GM19452 (cell line): ENCODE measurements at regions not wholly inside any gene's neighbourhood (a gene's known extent, or its start where the extent isn't known, plus 50 kb on each side); places are given as distances from the start of the nearest gene placed in this dataset.
"Not testable (repeated sequence)": the region's sequence is repeated elsewhere in the genome, so short reads cannot be mapped to it uniquely, and the experiment has no call there.

Experiments used
- ATAC-seq: cut with Tn5 transposase; IDR thresholded peaks from one replicate; pipeline ENCODE4 v1.9.1; 2021; ENCODE audit not compliant: unreplicated experiment

DNA sequence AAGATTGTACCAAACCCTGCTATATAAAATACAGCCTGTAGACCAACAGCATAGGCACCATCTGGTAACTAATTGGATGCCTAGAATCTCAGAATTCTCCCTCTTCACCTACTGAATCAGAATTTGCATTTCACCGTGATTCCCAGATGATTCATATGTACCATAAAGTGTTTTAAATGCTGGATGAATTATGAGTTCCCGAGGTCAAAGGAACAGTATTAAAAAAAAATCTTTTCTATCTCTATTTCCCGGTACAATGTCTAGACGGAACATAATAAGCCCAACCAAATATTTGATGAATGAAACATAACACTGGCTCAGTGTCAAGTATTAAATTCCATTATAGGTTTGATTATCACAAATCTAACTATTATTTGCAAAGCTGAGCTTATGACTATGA, 280.0 kb downstream of the ANKRD50 start:
- no peak for ATAC-seq

DNA sequence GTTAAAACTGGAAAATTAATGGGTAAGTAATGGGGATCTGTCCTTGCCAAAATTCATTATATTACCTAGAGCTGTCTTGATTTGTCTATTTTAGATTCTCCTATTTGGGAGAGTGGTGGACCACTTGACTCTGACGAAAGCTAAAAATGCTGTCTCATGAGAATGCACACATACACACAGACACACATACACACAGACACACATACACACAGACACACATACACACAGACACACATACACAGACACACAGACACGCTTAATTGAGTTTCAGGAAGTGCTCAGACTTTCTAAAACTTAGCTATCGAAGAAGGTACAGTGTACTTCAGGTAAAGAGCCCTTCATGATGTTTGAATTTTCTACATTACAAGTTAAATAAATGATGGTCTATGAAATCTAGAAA, 279.5 kb downstream of the ANKRD50 start:
- no peak for ATAC-seq

DNA sequence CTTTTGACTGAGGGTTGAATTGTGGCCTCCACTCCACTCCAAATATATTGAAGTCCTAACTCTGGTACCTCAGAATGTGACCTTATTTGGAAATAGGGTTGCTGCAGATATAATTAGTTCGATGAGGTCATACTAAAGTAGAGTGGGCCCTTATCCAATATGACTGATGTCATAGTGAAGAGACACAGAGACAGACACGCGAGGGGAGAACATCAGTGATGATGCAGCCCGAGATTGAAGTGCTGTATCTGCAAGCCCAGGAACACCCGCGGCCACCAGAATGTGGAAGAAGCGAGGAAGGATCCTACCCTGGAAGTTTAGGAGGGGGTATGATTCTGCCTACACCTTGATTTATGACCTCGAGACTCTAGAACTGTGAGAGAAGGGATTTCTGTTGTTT, 279.0 kb downstream of the ANKRD50 start:
- no peak for ATAC-seq

DNA sequence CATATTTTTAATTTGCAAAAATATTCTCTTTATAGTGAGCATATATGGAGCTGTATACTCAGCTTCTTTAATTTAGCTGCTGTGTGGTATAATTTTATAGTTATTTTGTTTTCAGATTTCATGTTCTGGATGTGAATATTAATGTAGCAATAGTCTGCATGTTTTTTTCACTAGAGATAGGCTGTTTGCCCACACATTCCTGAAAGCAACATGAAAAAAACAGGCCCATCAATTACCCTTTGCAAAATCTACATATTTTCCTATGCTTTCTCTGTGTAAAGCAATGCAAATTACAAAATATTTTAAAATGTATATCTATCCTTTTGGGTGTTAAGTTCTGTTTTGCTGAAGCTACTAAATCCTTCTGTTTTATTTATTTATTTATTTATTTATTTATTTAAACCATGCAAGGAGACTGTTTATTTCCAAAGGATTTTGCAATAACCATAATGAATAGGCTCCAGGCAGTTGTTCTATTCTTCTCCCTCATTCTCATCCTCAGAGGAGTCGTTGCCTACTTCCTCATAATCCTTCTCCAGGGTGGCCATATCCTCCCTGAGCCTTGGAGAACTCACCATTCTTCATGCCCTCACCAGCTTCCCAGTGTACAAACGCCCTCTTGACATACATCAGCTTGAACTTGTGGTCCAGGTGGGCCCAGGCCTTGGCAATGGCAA, 277.1 kb downstream of the ANKRD50 start:
- no peak for ATAC-seq

DNA sequence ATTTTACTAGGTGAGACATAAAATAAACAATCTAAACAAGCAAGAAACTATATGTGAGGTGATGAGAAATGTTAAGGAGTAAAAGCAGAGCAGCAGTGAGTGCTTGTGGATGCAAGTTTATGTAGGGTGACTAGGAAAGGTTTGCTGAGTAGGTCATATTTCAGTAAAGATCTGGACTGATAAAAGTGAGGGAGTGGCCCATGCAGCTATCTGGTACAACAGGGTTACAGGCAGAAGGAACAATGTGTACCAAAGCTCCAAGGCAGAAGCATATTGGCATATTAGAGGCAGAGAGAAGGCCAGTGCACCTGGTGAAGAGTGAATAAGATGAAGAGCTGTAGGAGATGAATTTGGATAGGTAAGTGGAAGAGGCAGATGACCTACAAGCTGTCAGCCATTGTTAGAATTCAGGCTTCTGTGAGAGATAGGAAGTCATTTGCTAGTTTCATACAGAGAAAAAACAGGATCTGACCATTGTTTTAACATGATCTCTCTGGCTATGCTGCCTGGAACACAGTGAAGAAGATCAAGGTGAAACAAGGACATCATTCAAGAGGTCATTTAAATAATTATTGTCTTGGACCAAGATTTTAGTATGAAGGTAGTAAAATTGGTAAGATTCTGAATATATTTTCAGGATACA, 274.6 kb downstream of the ANKRD50 start:
- no peak for ATAC-seq

DNA sequence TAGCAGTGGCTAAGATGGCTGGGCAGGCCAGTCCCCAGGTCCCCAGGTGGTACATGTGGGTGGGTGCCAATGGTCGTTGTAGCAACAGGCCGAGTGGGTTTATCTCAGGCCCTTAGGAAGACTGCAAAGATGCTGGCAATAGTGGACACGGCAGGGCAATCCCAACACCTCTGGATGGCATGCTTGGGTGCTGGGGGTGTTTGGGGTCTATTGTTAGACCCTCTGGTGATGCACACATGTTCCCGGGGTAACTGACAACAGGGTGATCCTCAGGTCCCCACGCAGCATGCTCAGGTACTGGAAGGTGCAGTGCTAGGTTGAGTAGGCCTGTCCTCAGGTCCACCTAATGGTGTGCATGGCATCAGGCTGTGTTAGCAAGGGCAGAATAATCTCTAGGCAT, 267.5 kb downstream of the ANKRD50 start:
- no peak for ATAC-seq

DNA sequence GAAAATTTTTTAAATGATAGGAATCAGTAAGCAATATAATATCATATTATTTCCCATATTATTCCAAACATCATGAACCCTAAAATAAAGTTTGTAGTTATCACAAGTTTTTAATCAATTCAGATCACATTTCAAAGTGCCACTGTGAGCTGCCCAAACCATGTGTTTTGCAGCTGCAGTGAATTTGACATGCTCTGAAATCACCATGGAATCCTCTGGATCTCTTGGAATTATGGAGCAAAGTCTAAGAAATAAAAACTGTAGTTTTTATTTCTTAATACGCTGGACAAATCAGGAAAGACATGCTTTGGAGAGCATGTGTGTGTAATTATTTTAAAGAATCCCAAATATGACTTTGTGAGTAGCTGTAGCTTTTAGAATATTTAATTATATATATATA, 262.7 kb downstream of the ANKRD50 start:
- ATAC-seq, result no peak

DNA sequence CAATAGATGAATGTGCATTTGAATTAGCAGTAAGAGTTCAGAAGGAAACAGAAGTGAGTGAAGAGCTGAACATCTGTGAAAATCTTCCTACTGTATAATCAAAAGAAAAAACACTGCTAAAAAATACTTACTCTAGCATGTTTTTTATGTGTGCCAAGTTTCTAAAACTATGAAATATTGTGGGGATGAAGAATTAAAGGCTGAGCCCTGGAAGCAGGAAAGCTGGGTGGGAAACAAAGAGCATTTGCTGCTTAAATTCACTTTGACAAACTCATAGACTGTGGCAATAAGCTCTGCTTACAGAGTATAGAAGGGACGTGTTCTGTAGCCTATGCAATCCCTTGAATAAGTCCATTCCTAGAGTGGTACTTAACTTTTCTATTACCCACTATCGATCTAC, 261.7 kb downstream of the ANKRD50 start:
- ATAC-seq, result no peak

DNA sequence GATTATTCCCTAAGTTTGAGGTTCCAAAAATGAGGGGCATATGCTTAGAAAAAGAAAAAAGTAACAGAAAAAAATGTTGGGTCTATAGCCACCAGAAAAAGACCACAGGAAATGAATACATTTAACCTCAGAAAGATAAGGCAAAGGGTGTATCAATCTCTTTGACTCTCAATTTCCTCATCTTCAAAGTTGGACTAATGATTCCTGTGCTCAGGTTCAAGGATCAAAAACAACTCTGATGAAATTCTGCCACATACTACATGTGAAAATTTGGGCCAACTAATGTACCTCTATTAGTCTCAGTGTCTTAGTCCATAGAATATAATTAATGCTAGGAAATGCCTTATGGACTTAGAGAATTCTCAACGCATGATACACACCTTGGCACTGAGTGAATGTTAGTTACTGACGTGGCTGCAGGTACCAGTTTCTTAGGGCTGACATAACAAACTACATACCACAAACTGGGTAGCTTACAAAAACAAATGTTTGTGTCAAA, 257.7 kb downstream of the ANKRD50 start:
- no peak for ATAC-seq

DNA sequence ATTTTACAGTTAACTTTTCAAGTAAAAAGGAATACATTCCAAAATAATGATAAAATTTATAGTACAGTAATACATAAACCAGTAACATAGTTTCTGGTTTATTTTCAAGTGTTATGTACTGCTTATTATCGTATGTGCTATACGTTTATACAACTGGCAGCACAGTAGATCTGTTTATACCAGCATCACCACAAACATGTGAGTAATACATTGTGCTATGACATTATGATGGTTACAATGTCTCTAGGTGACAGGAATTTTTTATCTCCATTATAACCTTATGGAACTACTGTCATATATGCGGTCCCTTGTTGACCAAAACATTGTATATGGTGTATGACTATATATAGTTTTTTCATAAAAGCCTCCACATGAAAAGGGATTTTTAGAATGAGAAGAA, 256.9 kb downstream of the ANKRD50 start:
- no peak for ATAC-seq

DNA sequence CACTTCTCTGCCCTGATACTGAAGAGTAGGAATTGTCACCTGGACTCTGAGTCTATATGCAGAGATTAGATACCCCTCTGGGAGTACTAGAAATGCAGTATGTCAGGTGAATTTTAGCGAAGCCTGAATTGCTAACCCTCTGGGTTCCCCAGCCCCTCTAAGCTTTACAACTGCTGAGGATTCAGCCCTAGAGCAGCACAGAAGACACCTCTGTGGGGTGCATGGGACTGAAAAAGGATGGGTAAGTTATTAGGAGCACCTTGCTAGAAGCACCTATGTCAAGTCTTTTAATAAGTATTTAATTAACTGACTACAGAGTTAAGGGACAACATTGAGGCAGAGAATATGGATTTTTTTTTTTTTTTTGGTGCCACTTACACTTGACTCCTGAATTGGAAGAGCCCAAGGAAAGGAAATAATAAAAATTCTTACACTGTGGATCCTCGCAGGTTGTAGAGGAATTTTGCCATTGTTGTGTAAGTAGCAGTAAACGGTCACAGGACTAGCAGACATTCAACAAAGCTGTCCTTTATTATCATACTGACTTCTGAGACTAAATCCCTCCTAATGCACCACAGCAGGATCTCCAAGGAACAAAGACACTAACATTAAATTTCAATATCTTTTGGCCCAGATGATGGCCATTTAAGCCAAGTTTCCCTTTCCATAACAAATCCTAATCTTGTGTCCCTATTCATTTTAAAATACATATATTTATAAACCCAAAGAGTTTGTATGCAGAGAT, 253.2 kb downstream of the ANKRD50 start:
- no peak for ATAC-seq

DNA sequence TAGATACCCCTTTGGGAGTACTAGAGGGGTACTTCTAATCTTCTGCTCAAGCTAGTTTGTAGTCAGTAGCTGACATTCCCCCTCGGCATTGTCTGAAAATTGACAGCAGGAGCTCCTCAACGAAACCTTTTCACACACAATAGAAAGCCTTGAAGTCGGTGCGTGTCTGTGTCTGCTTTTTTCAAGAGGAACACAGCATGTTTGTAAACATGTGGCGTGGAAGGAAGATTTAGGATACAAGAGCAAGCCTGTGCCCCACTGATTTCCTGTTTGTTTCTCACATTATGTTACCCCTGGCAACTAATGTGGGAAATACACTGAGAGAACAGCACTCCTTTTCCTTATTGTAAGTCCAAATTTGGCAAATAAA, 252.6 kb downstream of the ANKRD50 start:
- ATAC-seq, result no peak

DNA sequence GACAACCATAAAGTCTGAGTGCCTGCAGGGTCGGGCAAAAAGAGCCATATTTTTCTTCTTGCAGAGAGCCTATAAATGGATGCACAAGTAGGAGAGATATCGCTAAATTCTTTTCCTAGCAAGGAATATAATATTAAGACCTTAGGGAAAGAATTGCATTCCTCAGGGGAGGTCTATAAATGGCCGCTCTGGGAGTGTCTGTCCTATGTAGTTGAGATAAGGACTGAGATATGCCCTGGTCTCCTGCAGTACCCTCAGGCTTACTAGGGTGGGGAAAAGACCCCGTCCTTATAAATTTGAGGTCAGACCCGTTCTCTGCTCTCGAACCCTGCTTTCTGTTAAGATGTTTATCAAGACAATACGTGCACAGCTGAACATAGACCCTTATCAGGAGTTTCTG, 250.9 kb downstream of the ANKRD50 start:
- ATAC-seq, result not testable (repeated sequence)

DNA sequence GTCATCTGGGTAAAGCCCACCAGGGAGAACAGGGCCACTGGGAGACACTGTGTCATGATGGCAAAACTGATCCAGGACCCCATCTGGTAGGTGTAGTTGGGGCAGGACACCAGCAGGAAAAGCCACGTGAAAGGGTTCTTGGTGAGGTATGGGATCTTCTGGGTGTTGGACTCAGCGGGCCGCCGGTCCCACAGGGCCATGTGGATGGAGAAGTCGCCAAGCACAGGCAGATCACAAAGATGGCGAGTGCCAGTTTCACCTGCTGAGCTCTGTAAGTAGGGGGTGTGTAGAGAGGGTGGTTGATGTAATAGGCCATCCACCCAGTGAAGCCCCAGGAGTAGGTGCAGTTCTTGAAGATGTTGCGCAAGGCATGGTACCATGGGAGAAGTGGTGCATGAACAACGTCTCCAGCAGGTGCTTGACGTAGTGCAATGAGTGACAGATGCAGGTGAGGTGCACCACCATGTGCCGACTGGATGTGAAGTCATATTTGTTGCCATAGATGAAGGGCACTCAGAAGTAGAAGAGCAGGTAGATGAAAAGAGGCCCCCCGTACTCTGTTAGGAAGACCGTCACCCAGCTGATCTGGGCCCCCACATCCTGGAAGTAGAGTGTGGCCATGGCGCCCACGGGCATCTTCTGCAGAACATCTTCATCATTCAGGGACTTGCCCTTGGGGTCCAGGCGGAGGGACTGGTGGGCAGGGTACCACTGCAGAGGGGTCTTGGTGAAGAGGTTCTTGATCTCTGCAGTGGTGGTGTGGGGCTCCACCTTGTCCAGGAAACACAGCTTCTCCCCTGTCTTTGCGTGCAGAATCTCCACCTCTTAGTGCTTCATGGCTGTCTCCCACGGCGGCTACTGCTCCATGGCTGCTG, 249.3 kb downstream of the ANKRD50 start:
- ATAC-seq, result no peak

DNA sequence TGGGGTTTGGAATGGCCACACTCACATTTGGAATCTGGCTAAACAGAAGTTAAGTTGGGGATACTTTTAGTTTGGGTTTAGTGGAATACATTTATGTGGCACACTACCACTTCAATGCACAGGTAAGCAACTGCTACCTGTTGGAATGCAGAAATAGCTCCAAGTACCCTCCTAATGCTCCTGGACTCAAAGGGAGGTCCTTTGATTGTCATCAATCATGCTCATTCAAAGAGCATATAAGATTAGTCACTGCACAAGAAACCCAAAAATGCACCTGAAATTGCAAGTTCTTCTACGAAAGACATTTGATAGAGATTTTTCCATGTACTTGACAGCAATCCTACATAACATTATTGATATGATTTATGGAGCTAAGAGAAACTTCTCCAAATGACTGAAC, 247.7 kb downstream of the ANKRD50 start:
- no peak for ATAC-seq

DNA sequence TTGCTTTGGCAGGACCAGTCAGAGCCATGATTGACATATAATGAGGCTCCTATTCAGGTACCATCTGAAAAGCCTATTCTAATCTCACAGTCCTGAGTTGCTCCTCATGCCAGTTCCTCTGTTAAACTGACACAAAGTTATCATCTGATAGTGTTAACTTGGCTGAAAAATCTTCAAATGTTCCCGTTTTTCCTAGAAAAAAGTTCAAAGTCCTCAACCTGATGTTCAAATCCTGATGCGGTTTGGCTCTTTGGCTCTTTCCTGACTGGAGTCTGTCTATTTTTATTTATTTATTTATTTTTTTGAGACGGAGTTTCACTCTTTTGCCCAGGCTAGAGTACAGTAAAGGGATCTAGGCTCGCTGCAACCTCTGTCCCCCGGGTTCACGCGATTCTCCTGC, 244.2 kb downstream of the ANKRD50 start:
- ATAC-seq, result no peak

DNA sequence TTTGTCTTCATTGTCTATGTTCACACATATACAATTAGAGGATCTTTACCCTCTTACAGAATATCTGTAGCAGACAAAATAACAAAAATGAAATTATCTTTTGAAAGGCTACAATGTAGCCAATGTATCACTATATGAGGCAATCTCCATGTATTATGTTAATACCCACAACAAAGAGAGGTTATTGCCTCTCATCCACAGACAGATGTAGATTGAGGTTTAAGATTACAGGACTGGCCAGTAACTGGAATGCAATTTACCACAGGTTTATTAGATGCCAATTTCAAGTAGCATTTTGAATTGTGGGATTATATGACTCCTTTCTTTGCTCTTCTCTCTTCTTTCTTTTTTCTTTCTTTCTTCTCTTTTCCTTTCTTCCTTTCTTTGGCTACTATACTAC, 242.6 kb downstream of the ANKRD50 start:
- ATAC-seq, result no peak

DNA sequence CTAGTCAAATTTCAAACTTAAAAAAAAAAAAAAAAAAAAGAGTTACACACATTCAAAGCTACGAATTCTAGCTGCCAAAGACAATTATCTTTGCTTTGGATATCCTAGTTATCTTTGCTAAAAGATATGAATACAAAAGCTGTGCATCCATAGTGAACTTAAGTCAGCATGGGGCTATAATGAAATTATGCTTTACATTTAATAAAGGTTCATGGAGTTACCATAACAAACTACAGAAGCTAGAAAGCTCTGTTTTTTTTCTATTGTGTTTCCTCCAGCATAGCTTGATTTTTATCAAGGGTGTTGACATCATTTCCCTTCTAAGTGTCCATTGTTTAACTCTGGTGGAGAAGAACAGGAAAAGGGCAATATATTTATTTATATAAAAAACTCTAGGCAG, 234.1 kb downstream of the ANKRD50 start:
- ATAC-seq, result no peak

DNA sequence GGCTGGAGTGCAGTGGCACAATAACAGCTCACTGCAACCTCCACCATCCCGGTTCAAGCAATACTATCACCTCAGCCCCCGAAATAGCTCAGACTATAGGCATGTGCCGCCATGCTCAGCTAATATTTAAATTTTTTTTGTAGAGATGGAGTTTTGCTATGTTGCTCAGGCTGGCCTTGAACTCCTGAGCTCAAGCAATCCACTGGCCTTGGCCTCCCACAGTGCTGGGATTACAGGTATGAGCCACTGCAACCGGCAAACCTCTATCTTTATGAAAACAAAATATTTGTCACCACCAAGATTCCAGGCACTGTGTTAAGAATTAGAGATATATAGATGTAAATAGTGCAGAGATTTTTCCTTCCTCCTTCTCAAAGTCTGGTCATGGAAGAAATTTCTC, 232.5 kb downstream of the ANKRD50 start:
- no peak for ATAC-seq

DNA sequence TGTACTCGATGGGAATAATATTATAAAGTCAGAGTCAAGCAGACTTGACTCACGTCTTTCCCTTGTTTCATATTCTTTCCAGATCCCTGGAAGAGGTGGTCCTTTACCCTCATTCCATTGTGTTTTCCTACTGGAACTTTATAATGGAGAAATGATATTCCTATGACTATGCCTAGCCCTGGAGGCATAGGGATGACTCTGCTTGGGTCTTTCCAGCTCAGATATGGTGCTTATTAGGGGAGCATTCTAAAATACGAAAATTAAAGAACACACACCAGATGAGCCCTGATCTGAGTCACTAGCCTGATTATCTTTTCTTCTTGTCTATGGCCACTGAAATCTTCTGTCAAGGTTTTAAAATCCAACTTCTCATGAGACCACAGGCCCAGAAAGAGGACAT, 231.4 kb downstream of the ANKRD50 start:
- ATAC-seq, result no peak
